Left ventricle myocardium superior (tissue), 1 donor: ENCODE measurements at regions not wholly inside any gene's neighbourhood (a gene's known extent, or its start where the extent isn't known, plus 50 kb on each side); places are given as distances from the start of the nearest gene placed in this dataset.
"Not testable (repeated sequence)": the region's sequence is repeated elsewhere in the genome, so short reads cannot be mapped to it uniquely, and the experiment has no call there.

Source experiments
- ATAC-seq: fragments of 200-7000 bp; cut with Tn5 transposase; one replicate; pipeline ENCODE4 v1.9.1; 2020; ENCODE audit warnings: mild to moderate bottlenecking, moderate library complexity
- DNase-seq: peaks from one replicate; pipeline ENCODE4 v3.0.0-alpha.2; 2020
- intact Hi-C: fragments of 100-400 bp; cut with micrococcal nuclease; formaldehyde crosslinking; loops from one replicate; pipeline ENCODE4 v1.11.0; 2022
- donor health status: DM: no; HTN: yes; CAD: no; lungs with severe emphysema.

- ATAC-seq (peak; percentile 70), DNase-seq (peak; percentile 22)
- intact Hi-C loops = not testable (repeated sequence)
Observed at GRCh38 chr7:81141257-81142205, 222.7 kb upstream of the SEMA3C start.

GRCh38 chr7:81140775-81141174, 221.9 kb upstream of the SEMA3C start:
- intact Hi-C loops = no loop called here
- peak; percentile 56 for ATAC-seq

GRCh38 chr7:81140252-81140651, 221.4 kb upstream of the SEMA3C start:
- ATAC-seq (no peak), DNase-seq (no peak)
- intact Hi-C loops = no loop called here

More at GRCh38 chr7:81140775-81141174, 221.9 kb upstream of the SEMA3C start:
- no peak for DNase-seq

- intact Hi-C loops = no loop called here
- ATAC-seq (no peak), DNase-seq (no peak)
Observed at GRCh38 chr7:81138870-81139269, 220.0 kb upstream of the SEMA3C start.

GRCh38 chr7:81135324-81135723, 216.5 kb upstream of the SEMA3C start:
- intact Hi-C loops = no loop called here
- DNase-seq (no peak), ATAC-seq (no peak)

- intact Hi-C loops = no loop called here
- DNase-seq = no peak
- no peak for ATAC-seq
Observed at GRCh38 chr7:81128011-81128410, 209.2 kb upstream of the SEMA3C start.

GRCh38 chr7:81120803-81121202, 202.0 kb upstream of the SEMA3C start:
- DNase-seq (no peak), ATAC-seq (no peak)
- intact Hi-C loops = no loop called here

- intact Hi-C loops = no loop called here
- DNase-seq (no peak), ATAC-seq (no peak)
Observed at GRCh38 chr7:81120111-81120510, 201.3 kb upstream of the SEMA3C start.

GRCh38 chr7:81114633-81115032, 195.8 kb upstream of the SEMA3C start:
- intact Hi-C loops = no loop called here
- no peak for ATAC-seq
- DNase-seq = no peak

GRCh38 chr7:81112731-81113130, 193.9 kb upstream of the SEMA3C start:
- no peak for ATAC-seq
- intact Hi-C loops = no loop called here

GRCh38 chr7:81111781-81112540, 193.1 kb upstream of the SEMA3C start:
- ATAC-seq (no peak), DNase-seq (no peak)
- intact Hi-C loops = no loop called here

More at GRCh38 chr7:81112731-81113130, 193.9 kb upstream of the SEMA3C start:
- no peak for DNase-seq

GRCh38 chr7:81111358-81111757, 192.5 kb upstream of the SEMA3C start:
- DNase-seq = no peak
- intact Hi-C loops = no loop called here
- no peak for ATAC-seq

- intact Hi-C loops = no loop called here
- DNase-seq (no peak), ATAC-seq (no peak)
Observed at GRCh38 chr7:81110673-81111072, 191.8 kb upstream of the SEMA3C start.

- intact Hi-C loops = no loop called here
- DNase-seq (no peak), ATAC-seq (no peak)
Observed at GRCh38 chr7:81098213-81098612, 179.4 kb upstream of the SEMA3C start.

GRCh38 chr7:81094952-81095351, 176.1 kb upstream of the SEMA3C start:
- ATAC-seq = no peak
- intact Hi-C loops = no loop called here
- DNase-seq = no peak

GRCh38 chr7:81081616-81082015, 162.8 kb upstream of the SEMA3C start:
- DNase-seq (no peak), ATAC-seq (no peak)
- intact Hi-C loops = no loop called here

- no peak for DNase-seq
- no peak for ATAC-seq
- intact Hi-C loops = no loop called here
Observed at GRCh38 chr7:81080553-81080952, 161.7 kb upstream of the SEMA3C start.

GRCh38 chr7:81079746-81080145, 160.9 kb upstream of the SEMA3C start:
- DNase-seq (no peak), ATAC-seq (no peak)
- intact Hi-C loops = no loop called here

GRCh38 chr7:81075150-81075549, 156.3 kb upstream of the SEMA3C start:
- ATAC-seq (no peak), DNase-seq (no peak)

GRCh38 chr7:81074406-81074805, 155.6 kb upstream of the SEMA3C start:
- DNase-seq (no peak), ATAC-seq (no peak)
- intact Hi-C loops = no loop called here

More at GRCh38 chr7:81075150-81075549, 156.3 kb upstream of the SEMA3C start:
- intact Hi-C loops = no loop called here
